ENCODE measurements at regions not wholly inside any gene's neighbourhood (a gene's known extent, or its start where the extent isn't known, plus 50 kb on each side); places are given as distances from the start of the nearest gene placed in this dataset.
A peak's percentile ranks its signal among the peaks of the same experiment; 100 is the strongest.

DNA sequence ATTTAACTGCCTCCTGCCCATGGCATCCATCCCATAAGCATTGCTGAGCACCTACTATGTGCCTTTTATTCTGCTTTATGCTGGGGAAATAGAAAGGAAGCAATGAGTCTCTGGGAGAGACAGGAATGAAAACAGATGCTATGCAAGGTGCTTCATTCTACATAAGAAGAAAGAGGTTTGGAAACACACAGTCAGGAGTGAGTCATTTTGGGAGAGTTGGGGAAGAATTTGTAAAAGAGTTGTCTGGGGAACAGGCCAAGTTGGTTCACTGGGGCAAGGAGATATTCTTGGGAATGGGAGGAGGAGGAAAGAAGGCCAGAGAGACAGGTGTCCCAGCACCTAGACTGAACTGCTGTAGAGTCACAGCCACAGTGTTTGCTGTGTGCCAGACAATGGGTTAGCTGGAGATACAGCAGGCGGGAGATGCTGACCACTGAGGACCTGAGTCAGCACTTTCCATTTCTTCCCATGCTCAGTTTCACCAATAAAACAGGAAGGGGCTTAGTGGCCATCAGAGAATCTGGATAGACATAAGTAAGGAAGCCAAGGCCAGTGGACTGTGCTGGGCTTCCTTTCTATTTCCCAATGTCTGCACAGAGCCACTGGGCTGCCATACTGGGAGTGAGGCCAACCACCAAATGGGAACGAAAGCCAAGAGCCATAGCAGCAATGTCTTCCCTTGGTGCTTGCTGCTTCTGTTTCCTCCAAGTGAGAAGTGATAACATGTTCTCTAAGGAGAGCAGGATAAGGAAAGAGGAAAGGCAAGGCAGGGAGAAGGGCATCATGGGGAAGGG lies 187.7 kb upstream of the USP24 start:
- no peak for DNase-seq
- in situ Hi-C loops (cut with HindIII; ENCODE audit: low pct_ligation_motif_present, low pct_unique_long_range_greater_than_20kb, low sequenced_read_pairs): no loop called here

- peak; percentile 15 for DNase-seq
- in situ Hi-C loops (cut with HindIII; ENCODE audit: low pct_ligation_motif_present, low pct_unique_long_range_greater_than_20kb, low sequenced_read_pairs): no loop called here
Measured at GRCh38 chr1:55402142-55402541, 187.0 kb upstream of the USP24 start.

DNA sequence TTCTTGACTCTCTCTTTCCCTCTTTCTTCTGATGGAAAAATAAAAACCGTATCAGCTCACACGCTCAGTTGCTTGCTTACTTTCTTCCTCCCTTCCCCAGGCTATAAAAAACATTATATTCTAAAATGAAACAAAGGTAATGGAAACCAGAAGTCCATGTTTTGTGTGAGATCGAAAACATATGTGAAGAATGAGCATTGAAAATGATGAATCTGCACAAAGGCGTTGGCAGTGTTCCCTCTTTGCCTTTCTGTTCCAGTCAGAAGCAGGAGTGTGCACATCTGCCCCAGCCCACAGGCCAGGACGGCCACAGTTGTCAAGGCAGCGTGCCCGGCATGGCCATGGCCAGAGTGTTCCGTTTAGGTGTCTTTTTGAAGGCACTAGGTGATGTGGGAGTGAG lies 185.3 kb upstream of the USP24 start:
- in situ Hi-C loops (cut with HindIII; ENCODE audit: low pct_ligation_motif_present, low pct_unique_long_range_greater_than_20kb, low sequenced_read_pairs): no loop called here
- no peak for DNase-seq

- in situ Hi-C loops (cut with HindIII; ENCODE audit: low pct_ligation_motif_present, low pct_unique_long_range_greater_than_20kb, low sequenced_read_pairs): no loop called here
Measured at GRCh38 chr1:55399346-55399745, 184.2 kb upstream of the USP24 start.

GRCh38 chr1:55396381-55396891 lies 181.3 kb upstream of the USP24 start:
- in situ Hi-C loops (cut with HindIII; ENCODE audit: low pct_ligation_motif_present, low pct_unique_long_range_greater_than_20kb, low sequenced_read_pairs): no loop called here
- no peak for DNase-seq

More at GRCh38 chr1:55399346-55399745, 184.2 kb upstream of the USP24 start:
- no peak for DNase-seq

GRCh38 chr1:55388960-55389359 lies 173.8 kb upstream of the USP24 start:
- in situ Hi-C loops (cut with HindIII; ENCODE audit: low pct_ligation_motif_present, low pct_unique_long_range_greater_than_20kb, low sequenced_read_pairs): no loop called here
- DNase-seq: no peak

DNA sequence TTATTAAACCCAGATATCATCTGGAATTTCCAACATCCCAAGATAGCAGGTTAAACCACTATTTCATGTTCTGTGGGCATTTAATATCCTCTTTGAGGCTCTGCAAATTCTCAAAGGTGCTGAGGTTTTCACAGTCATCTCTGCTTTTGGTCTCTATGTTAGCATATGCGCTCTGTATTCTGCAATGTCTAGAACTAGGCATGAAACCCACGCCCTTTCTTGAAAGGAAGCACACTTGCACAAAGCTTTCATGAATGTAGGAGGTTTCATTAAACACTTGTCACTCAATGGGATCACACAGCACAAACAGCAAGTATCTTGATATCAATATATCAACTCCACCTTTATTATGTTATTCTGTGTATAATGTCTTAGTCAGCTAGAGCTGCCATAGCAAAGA lies 172.0 kb upstream of the USP24 start:
- in situ Hi-C loops (cut with HindIII; ENCODE audit: low pct_ligation_motif_present, low pct_unique_long_range_greater_than_20kb, low sequenced_read_pairs): no loop called here
- no peak for DNase-seq

DNA sequence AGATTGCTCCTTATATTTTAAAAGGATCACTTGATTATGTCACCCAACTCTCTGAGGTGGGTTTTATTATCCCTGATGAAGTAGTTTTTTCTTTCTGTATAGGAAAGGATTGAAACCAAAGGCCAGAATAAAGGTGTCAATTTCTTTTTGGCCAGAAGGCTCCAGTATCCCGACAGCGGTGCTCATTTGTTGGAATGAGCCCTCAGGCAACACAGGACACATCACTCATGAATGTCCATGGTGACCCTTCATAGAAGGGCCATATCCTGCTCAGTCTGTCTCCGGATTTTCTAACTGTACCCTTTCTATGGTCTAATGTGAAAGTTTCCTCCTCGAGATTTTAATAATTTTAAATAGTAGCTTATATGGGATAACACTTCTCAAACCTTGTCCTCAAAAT lies 171.3 kb upstream of the USP24 start:
- DNase-seq: no peak
- in situ Hi-C loops (cut with HindIII; ENCODE audit: low pct_ligation_motif_present, low pct_unique_long_range_greater_than_20kb, low sequenced_read_pairs): no loop called here

- in situ Hi-C loops (cut with HindIII; ENCODE audit: low pct_ligation_motif_present, low pct_unique_long_range_greater_than_20kb, low sequenced_read_pairs): no loop called here
- no peak for DNase-seq
Measured at GRCh38 chr1:55385402-55386018, 170.3 kb upstream of the USP24 start.

DNA sequence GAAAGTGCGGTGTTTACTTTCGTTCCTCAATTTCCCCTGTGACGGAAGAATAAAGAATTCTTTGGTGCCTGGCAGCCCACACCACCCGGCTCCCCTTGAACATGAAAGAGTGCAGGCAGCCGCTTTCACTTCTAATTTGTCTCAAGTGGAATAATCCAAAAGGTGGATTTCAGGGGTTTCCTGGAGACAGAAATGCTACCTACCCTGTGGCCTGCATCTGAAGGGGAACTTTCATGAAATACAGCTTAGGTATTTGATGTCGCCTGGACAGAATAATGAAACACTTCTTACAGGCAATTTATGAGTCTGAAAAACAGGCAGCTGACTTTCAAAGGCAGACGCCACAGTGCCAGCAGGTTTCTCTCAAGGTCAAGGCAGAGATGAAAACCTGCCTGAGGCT lies 169.5 kb upstream of the USP24 start:
- no peak for DNase-seq

DNA sequence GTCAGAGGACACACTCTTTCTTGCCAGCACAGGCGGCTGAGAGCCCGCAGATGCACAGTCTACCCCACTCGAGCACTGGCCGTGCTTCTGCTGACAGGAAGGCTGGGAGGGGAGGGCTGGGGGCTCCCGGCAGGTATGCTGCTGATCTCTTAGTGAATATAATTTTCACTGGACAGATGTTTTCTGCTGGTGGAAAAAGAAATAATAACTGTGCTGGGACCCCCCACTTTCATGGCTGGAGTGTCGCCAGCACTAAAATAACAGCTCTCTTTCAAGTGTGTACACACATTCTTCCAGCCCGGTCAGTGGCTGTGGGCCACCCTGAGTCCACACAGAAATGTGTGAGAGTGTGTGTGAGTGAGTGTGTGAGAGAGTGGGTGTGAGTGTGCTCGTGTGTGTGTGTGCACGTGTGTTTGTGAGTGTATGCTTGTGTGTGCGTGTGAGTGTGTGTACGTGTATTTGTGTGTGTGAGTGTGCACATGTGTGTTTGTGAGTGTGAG lies 167.7 kb upstream of the USP24 start:
- in situ Hi-C loops (cut with HindIII; ENCODE audit: low pct_ligation_motif_present, low pct_unique_long_range_greater_than_20kb, low sequenced_read_pairs): no loop called here

More for the DNA sequence above, 169.5 kb upstream of the USP24 start:
- in situ Hi-C loops (cut with HindIII; ENCODE audit: low pct_ligation_motif_present, low pct_unique_long_range_greater_than_20kb, low sequenced_read_pairs): no loop called here

DNA sequence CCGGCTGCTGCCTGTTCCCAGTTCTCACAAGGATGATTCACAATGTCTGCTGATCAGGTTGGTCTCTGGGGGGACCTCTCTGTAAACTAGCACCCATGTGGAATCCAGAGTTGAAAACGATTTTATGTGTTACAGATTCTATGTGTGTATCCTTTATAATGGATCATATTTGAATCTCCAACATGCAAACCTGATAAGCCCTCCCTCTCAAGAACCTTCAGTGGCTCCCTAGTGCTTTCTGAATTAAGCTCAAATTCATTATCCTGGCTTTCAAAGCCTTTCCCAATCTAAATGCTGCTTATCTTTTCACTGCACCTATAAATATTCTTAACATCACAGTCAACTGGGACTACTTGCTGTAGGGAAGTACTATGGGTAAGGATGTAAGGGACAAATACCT lies 166.8 kb upstream of the USP24 start:
- in situ Hi-C loops (cut with HindIII; ENCODE audit: low pct_ligation_motif_present, low pct_unique_long_range_greater_than_20kb, low sequenced_read_pairs): no loop called here
- no peak for DNase-seq

More for the DNA sequence above, 167.7 kb upstream of the USP24 start:
- no peak for DNase-seq

DNA sequence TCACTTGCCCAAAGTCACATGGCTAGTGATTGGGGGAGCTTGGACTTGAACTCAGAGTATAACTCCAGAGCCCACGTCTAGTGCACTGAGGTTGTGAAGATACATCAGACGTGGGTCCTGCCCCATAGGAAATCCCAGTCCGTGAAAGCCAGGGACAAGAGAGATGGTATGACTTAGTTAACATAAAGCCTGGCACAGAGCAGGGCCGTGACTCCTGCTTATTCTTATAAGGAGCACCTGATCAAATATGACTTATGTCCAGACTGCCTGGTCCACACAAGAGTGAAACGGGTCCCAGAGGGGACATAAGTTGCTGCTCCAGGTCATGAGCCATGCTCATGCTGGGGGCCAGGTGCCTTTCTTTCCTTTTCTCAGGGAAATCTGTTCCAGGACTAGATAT lies 166.3 kb upstream of the USP24 start:
- DNase-seq: no peak
- in situ Hi-C loops (cut with HindIII; ENCODE audit: low pct_ligation_motif_present, low pct_unique_long_range_greater_than_20kb, low sequenced_read_pairs): no loop called here

DNA sequence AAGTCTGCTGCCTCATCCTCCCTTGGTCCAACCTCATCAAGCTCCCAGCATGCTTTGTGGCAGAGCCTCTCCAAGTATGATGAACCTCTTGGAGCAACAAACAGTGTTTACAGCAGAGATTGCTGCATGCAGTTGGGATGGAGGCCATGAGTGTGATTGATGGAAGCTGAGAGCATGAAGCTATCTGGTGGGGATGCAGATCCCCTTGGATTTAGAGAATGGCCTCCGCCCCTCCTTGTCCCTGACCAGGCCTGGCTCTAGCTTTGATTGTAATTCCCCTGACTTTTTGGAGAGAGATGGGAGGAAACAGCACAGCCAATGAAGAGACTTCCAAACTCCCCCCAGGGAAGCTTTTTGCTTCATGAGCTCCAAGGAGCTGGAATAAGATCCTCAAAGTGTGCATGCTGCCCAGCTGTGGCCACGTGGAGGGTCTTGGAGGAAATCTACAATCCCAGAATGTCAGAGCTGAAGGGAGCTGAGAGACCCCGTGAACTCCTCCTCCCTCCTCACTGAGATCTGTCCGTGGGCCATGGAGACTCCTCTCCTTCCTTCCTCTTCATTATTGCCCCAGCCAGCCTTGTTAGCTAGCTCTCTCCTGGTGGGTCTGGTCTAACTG lies 165.3 kb upstream of the USP24 start:
- in situ Hi-C loops (cut with HindIII; ENCODE audit: low pct_ligation_motif_present, low pct_unique_long_range_greater_than_20kb, low sequenced_read_pairs): no loop called here
- no peak for DNase-seq

DNA sequence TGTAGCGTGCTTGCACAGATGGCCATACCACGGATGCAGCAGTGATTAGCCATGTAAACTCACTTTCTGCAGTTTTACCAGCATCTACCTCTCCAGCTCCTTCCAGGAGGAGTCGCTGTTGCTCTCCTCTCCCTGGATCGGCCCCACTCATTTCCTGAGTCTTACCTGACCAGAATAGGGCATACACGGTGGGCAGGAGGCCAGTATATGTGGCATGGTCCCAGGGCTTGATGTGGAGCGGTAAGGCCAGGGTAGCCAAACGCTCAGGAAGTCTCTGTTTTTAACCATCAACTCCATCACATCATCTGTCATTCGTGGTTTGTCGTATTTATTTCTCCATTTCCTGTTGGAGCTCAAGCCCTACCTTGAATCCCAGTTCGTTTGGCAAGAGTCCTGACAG lies 163.4 kb upstream of the USP24 start:
- in situ Hi-C loops (cut with HindIII; ENCODE audit: low pct_ligation_motif_present, low pct_unique_long_range_greater_than_20kb, low sequenced_read_pairs): no loop called here
- DNase-seq: no peak

GRCh38 chr1:55376897-55377296 lies 161.7 kb upstream of the USP24 start:
- no peak for DNase-seq
- in situ Hi-C loops (cut with HindIII; ENCODE audit: low pct_ligation_motif_present, low pct_unique_long_range_greater_than_20kb, low sequenced_read_pairs): no loop called here

DNA sequence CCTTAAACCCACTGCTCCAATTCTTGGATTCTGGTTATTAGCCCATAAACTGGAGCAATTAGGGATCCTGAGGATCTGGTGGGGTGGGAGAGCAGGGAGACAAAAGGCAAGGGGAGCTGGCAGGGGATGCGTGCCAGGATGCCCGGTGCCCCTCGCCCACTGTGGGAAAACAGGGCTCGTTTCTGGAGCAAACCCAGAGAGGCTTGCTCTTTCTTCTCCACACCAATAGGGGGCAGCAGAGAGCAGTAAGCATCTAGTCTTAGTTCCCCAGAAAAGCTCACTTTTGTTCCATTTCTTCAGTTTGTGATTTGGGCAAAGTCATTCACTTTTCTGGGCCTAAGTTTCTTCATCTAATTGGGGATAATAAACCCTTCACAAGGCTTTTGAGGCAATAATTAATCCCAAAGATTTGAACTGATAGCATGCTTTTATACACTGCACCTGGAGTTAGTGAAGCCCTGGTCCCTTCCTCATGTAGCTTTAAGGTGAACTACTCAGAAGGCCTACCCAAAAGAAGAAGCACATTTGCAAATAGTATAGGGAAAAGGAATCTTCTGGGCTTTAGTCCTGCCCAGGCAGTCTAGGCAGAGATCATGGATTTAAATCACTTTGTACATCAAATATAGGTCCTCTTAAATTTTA lies 160.6 kb upstream of the USP24 start:
- DNase-seq: peak; percentile 42
- in situ Hi-C loops (cut with HindIII; ENCODE audit: low pct_ligation_motif_present, low pct_unique_long_range_greater_than_20kb, low sequenced_read_pairs): no loop called here

DNA sequence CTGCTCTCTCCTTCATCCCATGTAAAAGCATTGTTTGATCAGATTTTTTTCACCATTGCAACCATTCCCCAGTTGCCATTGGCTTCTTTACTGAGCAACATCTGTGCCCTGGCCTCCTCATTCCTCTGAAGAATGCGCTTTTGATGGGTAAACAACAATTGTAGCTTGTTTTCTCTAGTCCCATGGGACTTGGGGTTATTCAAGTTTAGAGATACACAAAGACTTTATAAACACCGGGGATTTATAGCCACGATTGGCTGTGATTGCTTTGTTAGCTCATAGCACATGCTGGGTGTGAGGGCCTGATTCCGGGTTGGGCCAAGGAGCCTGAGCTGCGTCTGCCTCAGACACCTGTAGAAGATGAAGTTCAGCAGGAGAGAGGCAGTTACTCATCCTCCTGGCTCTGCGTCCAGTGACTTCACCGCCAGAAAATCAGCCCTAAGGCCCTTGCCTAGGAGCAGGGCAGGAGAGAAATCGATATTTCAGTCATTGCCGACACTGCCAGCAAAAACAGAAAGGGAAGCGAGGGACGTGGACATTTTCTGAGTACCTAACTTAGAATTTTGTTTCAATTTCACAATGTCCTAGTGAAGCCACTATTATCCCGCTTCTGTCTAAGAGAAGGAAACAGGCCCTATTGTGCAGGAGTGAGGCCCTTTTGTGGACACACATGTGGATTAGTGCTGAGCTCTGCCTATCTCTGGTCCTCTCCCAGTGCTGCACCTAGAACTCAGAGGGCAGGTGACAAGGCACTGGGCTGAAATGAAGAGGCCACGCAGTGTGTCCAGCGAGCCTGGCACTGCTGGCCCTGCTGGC lies 159.8 kb upstream of the USP24 start:
- in situ Hi-C loops (cut with HindIII; ENCODE audit: low pct_ligation_motif_present, low pct_unique_long_range_greater_than_20kb, low sequenced_read_pairs): no loop called here
- no peak for DNase-seq

Data from ACHN (cell line).